ENCODE measurements at regions not wholly inside any gene's neighbourhood (a gene's known extent, or its start where the extent isn't known, plus 50 kb on each side); places are given as distances from the start of the nearest gene placed in this dataset.

- TF ChIP-seq CTCF (conservative IDR thresholded peaks at IDR 0.05; ENCODE audit: low read length) (no peak), EZH2phosphoT487 (IDR thresholded peaks at IDR 0.05; ENCODE audit: borderline replicate concordance) (no peak)
Observed at GRCh38 chr2:8086357-8086756, 595.5 kb upstream of the ID2 start.

Data from Loucy (cell line).